ENCODE measurements at regions not wholly inside any gene's neighbourhood (a gene's known extent, or its start where the extent isn't known, plus 50 kb on each side); places are given as distances from the start of the nearest gene placed in this dataset.

DNA sequence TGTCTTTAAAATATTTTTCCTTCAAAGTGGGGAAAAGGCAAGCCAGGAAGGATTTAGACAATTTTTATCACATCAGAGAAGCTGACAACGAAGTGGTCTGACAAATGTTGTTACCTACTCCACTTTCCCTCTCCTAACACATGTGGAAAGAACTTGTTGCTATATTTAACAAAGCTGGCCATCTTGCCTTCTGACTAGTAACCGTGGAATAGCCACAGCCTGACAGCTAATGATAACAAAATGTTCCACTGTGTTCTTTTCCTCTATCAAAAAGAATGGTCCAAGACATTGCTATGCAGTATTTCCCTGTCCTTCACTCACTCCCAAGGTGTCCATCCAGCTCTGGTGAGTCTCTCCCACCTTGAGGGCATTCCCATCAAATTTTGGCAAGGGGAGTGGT, 481.4 kb upstream of the THBS1 start:
- TF ChIP-seq, protein P1, sequence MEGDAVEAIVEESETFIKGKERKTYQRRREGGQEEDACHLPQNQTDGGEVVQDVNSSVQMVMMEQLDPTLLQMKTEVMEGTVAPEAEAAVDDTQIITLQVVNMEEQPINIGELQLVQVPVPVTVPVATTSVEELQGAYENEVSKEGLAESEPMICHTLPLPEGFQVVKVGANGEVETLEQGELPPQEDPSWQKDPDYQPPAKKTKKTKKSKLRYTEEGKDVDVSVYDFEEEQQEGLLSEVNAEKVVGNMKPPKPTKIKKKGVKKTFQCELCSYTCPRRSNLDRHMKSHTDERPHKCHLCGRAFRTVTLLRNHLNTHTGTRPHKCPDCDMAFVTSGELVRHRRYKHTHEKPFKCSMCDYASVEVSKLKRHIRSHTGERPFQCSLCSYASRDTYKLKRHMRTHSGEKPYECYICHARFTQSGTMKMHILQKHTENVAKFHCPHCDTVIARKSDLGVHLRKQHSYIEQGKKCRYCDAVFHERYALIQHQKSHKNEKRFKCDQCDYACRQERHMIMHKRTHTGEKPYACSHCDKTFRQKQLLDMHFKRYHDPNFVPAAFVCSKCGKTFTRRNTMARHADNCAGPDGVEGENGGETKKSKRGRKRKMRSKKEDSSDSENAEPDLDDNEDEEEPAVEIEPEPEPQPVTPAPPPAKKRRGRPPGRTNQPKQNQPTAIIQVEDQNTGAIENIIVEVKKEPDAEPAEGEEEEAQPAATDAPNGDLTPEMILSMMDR (IDR thresholded peaks at IDR 0.05 in 4 of 5, conservative IDR thresholded peaks at IDR 0.05 in 1 of 5) = no peak
- TF ChIP-seq POLR2A (IDR thresholded peaks at IDR 0.05) = no peak
